T-helper 22 cell (primary cell): ENCODE measurements at regions not wholly inside any gene's neighbourhood (a gene's known extent, or its start where the extent isn't known, plus 50 kb on each side); places are given as distances from the start of the nearest gene placed in this dataset.
"Not testable (repeated sequence)": the region's sequence is repeated elsewhere in the genome, so short reads cannot be mapped to it uniquely, and the experiment has no call there.

Source experiments
- DNase-seq: peaks from one replicate; pipeline ENCODE4 v3.0.0-alpha.2; 2020; ENCODE audit warnings: low read depth

GRCh38 chr15:62272290-62272689 lies 107.2 kb upstream of the C2CD4B start:
- DNase-seq, result no peak

GRCh38 chr15:62275831-62276230 lies 110.7 kb upstream of the C2CD4B start:
- DNase-seq, result no peak

GRCh38 chr15:62277816-62278394 lies 112.8 kb upstream of the C2CD4B start:
- DNase-seq, result no peak

GRCh38 chr15:62278534-62278933 lies 113.4 kb upstream of the C2CD4B start:
- DNase-seq, result no peak

- no peak for DNase-seq
Observed at GRCh38 chr15:62279041-62279440, 114.0 kb upstream of the C2CD4B start.

GRCh38 chr15:62280625-62281024 lies 115.5 kb upstream of the C2CD4B start:
- DNase-seq, result no peak

- DNase-seq, result not testable (repeated sequence)
Observed at GRCh38 chr15:62281801-62282200, 116.7 kb upstream of the C2CD4B start.

GRCh38 chr15:62287066-62287857 lies 122.2 kb upstream of the C2CD4B start:
- DNase-seq, result no peak

GRCh38 chr15:62288361-62289017 lies 123.4 kb upstream of the C2CD4B start:
- no peak for DNase-seq

- DNase-seq, result no peak
Observed at GRCh38 chr15:62291262-62291661, 126.2 kb upstream of the C2CD4B start.

- no peak for DNase-seq
Observed at GRCh38 chr15:62296756-62297507, 131.8 kb upstream of the C2CD4B start.

- no peak for DNase-seq
Observed at GRCh38 chr15:62297522-62297921, 132.4 kb upstream of the C2CD4B start.

- no peak for DNase-seq
Observed at GRCh38 chr15:62297933-62298332, 132.8 kb upstream of the C2CD4B start.

GRCh38 chr15:62298811-62299210 lies 133.7 kb upstream of the C2CD4B start:
- DNase-seq, result no peak

- no peak for DNase-seq
Observed at GRCh38 chr15:62299541-62299940, 134.5 kb upstream of the C2CD4B start.

- DNase-seq, result no peak
Observed at GRCh38 chr15:62301993-62302675, 137.0 kb upstream of the C2CD4B start.

- DNase-seq, result no peak
Observed at GRCh38 chr15:62306851-62307504, 141.9 kb upstream of the C2CD4B start.

GRCh38 chr15:62307551-62307950 lies 142.5 kb upstream of the C2CD4B start:
- DNase-seq, result no peak

- no peak for DNase-seq
Observed at GRCh38 chr15:62316413-62317060, 151.5 kb upstream of the C2CD4B start.

GRCh38 chr15:62320259-62320658 lies 155.2 kb upstream of the C2CD4B start:
- DNase-seq, result no peak

GRCh38 chr15:62323353-62323890 lies 158.3 kb upstream of the C2CD4B start:
- DNase-seq, result no peak
